ENCODE measurements at regions not wholly inside any gene's neighbourhood (a gene's known extent, or its start where the extent isn't known, plus 50 kb on each side); places are given as distances from the start of the nearest gene placed in this dataset.

DNA sequence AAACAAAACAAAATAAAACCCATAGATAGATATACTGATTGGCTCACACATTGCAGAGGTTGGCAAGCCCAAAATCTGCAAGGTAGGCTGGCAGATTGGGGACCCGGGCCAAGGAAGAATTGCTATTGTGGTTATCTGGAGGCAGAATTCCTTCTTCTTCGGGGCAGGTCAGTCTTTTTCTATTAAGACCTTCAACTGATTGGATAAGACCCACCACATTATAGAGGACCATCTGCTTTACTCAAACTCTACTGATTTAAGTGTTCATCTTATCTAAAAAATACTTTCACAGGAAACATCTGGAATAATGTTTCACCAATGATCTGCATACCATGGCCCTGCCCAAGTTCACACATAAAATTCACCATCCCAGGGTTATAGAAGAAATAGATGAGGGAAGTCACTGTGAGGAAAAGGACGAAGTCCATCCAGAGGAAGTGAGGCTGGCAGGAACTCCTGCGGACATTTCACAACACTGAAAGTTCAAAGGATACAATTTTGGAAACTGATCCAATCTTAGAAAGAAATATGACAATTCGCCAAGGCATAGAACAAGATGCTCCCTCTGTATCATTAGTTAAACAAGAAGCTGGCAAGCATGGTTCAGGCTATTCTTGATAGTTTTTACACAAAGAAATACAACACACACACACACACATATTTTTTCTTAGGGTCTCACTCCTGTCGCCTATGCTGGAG is 127.6 kb upstream of the MED13L start:
- DNase-seq: no peak

DNA sequence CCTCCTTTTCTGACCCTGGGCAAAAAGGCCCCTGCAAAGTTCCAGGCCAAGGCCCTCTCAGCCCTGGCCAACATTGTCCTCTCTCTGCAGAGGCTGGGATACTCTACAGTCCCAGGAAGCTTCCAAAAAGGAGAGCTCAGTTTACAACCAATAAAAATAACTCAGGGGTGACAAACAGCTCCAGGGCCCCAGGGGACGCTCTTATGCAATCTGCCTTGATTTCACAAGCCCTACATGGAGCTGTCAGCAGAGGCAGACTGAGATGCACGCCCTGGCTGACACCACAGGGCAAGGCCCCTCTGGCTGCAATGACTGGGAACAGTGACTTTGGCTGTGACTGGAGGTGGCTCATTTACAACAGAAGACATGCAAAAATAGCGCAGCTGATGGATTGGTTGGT is 129.0 kb upstream of the MED13L start:
- peak; percentile 60 for DNase-seq

DNA sequence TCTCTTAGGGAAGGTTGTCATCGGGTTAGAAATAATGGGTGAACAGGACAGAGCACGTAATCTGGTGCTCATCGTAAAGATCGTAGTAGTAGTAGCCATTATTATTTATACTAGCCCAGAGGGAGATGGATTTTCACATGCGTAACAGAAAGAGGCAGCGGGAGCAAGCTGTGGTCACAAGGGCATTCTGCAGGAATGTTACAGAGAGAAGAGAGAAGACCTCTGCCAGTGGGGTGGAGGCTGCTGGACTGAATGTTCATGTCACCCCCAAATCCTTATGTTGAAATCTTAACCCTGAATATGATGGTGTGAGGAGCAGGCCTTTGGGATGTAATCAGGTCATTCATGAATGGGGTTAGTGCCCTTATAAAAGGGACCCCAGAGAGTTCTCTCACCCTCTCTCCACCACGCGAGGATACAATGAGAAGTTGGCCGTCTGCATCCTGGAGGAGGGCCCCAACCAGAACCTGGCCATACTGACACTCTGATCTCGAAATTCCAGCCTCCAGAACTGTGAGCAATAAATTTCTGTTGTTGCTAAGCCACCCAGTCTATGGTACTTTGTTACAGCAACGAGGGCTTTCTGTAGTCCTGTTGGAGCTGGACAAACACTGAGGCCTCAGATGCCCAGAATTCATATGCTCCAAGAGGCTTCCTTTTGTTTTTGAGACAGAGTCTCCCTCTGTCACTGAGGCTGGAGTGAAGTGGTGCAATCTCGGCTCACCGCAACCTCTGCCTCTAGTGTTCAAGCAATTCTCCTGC is 131.2 kb upstream of the MED13L start:
- no peak for DNase-seq

DNA sequence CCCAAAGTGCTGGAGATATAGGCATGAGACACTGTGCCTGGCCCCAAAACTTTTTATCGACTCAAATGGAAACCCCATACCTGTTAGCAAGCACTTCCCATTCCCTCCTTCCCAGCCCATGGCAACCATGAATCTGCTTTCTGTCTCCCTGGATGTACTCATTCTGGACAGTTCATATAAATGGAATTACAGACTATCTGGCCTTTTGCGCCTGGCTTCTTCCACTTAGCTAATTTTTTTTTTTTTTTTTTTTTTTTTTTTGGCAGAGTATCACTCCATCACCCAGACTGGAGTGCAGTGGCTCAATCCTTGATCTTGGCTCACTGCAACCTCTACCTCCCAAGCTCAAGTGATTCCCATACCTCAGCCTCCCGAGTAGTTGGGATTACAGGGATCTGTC is 134.5 kb upstream of the MED13L start:
- DNase-seq: no peak

DNA sequence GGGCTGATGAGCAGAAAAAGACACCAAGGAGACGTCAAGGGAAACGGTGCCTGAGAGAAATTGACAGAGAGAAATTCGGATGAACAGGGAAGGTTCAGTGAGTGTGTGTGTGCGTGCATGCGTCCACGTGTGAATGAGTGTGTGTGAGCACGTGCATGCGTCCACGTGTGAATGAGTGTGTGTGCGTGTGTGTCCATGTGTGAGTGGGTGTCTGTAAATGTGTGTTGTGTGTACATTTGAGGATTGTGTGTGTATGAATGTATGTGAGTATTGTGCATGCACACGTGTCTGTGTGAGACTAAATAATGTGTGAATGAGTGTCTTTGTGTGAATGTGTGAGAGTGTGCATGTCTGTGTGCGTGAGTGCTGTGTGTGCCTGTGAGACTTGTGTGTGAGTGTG is 137.4 kb upstream of the MED13L start:
- DNase-seq: no peak

DNA sequence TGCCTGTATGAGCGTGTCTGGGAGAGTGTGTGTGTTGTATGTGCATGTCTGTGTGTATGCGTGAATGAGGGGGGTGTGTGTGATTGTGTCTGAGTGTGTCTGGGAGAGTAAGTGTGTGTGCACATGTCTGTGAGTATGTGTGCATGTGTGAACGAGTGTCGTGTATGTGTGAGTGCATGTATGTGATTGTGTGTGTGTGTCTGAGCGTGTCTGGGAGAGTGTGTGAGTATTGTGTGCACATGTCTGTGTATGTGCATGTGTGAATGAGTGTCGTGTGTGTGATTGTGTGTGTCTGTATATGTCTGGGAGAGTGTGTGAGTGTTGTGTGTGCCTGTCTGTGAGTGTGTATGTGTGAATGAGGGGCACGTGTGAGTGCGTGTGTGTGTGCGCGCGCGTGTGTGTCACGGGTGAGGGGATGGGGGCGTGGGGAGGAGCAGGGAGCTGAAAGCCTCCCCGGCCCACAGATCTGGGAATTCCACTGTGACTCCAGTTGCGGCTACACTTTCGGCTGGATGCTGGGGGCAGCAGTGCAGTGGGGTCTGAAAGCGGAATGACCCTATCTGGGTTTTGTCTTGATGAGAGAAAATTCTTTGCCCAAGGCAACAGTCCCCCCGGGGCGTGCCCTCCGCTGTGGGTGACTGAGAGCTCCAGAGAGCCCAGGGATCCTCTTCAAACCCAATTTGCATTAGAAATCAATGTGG is 138.1 kb upstream of the MED13L start:
- DNase-seq: no peak

DNA sequence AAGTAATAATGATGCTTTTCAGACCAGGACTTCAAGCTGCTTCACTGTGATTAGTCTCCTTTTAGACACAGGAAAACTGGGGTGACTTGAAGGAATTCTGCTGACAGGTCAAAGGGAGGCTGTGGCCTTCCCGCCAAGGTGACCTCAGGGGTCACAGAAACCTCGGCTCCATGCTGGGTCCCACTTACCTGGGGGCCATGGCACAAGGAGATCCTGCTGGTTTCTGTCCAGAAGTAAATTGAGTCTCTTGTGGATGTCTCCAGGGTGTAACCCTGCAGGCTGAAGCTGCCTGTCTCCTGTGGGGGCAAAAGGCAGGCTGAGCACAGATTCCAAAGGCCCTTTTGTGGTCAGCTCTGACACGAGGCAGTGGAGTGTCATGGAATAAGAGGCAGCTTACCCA is 138.7 kb upstream of the MED13L start:
- DNase-seq: no peak

DNA sequence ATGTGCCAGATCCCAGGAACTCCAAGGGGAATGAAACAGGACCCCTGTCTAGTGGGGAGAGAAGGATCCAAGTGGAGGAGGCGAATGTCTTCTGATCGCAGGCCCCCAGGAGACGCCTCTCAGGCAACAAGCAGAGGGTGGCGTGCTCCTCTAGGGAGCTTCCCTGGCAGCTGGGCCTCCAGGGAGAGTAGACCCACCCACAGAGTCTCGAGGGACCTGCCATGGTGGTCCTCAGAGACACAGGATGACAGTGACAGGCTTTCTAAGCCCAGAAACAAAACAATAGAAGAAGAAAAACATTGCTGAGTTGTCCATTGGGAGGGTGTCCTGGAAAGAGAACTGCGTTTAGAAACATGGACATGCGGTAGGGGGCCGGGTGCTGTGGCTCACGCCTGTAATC is 140.6 kb upstream of the MAP1LC3B2 start:
- DNase-seq: no peak

DNA sequence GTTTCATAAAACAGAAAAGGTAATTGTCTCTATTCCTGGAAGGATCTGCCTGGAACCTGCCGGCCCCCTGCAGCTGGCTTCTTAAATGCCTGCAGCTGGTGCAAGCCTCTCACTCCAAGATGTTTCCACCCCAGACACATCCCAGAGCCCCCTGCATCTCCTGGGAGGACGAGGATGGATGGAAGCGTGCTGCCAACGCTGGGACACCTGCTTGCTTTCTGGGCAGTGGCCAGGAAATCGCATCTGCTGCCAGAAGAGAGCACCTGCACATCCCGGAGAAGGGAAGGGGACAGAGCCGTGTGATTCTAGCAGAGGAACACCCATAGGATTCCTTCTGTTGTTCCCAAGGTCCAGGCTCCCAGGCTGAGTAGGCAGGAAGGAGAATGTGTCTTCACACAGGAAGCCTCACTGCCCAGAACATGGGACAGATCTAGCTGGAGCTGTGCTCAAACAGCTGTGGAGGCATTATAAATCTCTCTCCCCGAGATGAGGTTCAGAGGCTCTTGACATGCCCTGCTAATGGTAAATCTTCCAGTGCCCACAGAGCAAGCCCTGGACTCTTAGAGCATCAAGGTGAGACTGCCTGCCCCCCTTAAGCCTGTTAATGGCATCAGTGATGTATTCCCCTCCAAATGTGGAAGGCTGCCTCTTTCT is 138.8 kb upstream of the MAP1LC3B2 start:
- DNase-seq: no peak

DNA sequence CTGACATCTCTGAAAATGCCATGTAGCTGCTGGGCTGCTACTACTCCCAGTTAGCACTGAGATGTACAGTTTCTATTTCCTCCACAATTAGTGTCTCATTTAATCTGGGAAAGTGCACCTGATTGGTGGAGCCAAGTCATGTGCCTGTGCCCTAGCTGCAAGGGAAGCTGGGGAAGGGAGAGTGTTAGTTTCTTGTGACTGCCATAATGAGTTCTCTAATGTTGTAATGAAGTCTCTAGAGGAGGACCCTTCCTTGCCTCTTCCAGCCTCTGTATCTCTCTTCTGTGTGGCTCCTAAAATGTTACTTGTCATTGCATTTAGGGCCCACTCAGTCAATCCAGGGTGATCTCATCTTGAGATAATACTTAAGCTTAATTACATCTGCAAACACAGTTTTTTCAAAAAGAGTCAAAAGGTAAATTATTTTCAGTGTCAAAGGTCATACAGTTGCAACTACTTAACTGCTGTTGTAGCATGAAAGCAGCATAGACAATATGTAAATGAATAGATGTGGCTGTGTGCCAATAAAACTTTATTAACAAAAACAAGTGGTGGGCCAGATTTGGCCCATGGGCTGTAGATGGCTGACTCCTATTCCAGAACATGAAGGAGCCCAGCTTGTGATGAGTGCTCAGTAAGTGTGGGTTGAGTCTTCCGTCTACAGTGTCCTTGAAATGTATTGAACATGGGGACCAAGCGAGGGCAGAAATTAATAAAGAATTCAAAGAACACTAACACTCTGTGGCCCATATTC is 137.2 kb upstream of the MAP1LC3B2 start:
- no peak for DNase-seq

DNA sequence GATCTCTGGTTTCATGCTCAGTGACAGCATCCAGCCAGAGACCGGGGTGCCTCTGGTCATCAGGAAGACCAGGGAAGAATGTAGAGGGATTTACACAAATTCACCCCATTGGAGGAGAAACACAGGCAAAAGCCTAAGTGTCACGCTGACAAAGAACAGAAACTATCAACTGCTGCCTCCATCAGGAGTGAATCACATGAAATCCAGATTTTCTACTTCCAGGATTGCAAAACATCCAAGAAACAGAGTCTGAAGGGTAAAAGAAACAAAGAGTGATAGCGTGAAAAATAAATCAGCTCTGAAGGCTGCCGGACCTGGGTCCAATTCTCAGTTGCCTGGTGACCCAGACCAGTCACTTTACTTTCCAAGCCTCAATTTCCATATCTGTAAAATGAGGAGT is 136.1 kb upstream of the MAP1LC3B2 start:
- DNase-seq: no peak

DNA sequence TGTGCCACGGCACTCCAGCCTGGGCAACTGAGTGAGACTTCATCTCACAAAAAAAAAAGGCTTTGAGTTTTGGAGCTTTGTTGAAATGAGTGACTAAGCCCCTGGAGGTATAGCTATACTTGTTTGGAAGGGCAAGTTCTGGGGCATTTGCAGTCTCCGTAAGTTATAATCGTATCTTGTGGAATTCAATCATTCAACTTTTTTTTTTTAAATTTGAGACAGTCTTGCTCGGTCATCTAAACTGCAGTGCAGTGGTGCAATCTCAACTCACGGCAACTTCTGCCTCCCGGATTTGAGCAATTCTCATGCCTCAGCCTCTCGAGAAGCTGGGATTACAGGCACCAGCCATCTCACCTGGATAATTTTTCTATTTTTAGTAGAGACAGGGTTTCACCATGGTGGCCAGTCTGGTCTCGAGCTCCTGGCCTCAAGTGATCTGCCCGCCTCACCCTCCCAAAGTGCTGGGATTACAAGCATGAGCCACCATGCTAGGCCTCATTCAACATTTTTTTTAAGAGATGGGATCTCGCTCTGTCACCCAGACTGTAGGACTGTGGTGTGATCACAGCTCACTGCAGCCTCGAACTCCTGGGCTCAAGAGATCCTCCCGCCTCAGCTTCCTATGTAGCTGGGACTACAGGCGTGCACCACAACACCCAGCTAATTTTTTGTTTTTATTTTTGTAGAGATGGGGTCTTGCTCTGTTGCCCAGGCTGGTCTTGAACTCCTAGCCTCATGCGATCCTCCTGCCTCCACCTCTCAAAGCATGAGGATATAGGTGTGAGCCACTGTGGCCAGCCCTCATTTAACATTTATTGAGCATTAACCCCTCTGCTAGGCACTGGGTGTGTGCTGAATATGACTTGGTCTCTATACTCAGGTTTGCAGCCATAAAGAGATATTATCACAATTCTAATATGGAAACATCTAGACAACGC is 133.7 kb upstream of the MAP1LC3B2 start:
- no peak for DNase-seq

DNA sequence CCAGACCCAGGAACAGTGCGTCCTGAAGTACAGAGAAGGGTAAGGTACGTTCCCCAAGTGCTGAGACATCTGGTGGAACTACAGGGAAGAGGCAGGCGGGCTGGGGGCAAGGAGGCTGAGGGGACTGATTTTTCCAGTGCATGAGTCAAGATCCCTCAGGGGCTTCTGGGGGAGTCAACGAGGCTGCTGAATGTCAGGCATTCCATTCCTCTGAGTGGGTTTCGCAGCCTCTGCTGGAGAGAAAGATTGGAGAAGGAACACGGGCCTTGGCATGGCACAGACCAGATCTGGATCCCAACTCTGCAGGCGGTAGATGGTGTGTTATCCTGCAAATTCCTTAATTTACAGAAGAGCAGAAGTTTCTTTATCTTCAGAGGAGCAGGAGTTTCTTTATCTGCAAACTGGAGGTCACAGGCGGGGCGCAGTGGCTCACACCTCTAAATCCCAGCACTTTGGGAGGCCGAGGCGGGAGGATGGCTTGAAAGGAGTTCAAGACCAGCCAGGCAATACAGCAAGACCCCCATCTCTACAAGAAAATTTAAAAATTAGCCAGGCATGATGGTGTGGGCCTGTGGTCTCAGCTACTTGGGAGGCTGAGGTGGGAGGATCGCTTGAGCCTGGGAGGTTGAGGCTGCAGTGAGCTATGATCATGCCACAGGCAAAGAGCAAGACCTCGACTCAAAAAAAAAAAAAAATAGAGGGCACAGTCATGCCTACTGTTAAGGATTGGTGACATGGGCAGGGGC is 132.6 kb upstream of the MAP1LC3B2 start:
- no peak for DNase-seq

DNA sequence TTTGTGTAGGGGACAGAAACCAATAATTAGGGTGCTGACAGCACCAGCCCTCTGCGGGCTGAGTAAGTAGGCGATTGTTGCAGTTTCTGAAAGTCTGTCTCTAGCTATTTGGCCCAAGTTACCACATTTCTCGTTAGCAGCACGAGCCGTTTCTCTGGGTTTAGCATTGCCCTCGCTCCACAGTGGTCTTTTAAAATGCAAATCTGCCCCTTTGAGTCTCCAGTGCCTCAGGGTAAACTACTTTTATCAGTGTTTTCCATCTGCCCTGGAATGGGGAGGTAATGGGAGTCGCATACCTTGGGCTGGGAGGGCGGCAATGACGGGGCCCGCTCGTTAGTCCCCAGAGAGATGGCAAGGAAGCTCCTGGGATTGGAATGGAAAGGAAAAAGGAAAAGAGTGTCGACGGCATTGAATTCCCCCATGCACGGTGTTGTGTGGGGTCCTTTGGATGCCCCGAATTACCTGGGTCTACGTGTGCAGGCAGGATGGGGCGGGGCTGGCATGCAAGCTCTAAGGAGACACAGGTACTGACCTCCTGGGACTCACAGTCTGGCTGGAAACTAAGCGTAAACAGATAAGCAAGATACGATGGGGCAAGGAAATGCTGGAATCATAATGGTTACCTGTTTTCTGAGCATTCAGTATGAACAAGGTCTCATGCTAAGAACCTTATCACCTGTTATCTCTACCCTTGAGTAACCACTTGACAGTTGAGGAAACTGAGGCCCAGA is 131.8 kb upstream of the MAP1LC3B2 start:
- no peak for DNase-seq

DNA sequence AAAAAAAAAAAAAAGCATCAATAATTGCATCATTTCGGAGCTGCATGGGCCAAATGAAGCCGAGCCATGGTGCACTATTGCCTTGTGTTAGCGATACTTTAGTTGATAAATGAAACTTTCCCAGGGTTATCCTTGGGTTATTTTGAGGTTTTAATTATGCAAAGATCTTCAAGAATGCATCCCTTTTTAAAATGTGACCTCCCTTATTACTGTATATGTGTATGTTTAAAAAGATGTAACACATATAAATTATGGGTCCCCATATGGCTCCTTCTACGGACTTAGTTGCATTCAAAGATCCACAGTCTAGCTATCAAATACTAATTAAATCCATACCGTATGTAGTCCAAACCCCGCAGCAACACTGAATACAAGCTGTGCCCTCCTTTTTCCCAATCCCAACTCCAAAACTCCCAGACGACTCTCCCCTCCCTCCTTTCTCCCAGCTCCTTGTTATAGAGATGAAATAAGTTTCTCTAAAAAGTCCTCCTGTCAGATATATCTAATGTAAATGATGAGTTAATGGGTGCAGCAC is 129.3 kb upstream of the MAP1LC3B2 start:
- DNase-seq: no peak

DNA sequence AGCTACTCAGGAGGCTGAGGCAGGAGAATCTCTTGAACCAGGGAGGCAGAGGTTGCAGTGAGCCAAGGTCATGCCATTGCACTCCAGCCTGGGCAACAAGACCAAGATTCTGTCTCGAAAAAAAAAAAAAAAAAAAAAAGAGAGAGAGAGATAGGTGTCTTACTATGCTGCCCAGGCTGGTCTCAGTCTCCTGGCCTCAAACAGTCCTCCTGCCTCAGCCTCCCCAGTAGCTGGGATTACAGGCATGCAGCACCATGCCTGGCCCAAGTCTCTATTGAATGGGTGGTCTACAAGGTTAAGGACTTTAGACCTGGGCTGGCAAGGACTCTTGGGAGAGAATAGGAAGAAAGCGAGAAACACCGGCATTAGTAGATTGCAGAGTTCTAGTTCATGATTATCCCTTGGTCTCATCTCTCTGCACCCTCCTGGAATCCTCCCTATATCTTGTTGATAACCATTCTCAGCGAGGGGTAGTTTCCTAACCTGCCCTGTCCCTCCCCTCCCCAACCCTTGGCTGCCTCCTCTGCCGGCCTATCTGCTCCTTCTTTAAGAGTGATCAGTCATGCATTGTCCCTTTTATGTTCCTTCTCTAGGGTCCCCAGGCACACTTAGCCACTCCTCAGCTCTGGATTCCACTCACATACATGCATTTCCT is 128.1 kb upstream of the MAP1LC3B2 start:
- DNase-seq: no peak

DNA sequence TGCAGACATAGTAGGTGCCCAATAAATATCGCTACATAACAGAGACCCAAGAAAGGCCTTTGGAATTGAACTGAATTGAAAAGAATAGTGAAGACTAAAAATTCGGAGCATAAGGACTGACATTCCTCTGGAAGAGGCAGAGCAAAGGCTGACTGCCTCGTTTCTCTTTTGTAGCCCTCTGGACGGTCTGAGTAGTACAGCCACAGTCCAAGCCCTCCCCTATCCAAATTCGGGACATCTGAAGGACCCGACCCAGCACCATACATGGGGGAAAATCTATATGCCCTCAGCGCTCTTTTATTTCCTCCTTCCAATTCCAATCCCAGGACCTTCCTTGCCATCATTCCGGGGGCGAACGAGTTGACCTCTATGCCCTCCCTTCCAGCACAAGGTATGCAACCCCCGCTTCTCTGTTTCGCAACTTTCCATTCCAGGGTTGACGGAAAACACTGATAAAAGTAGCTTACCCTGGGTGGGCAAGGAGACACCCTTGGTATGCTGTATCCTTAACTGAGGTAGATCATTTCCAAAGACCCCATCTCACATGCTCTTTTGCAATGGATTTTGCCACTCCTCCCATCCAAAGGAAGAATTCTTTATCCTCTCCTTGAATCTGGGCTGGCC is 127.4 kb upstream of the MAP1LC3B2 start:
- no peak for DNase-seq

DNA sequence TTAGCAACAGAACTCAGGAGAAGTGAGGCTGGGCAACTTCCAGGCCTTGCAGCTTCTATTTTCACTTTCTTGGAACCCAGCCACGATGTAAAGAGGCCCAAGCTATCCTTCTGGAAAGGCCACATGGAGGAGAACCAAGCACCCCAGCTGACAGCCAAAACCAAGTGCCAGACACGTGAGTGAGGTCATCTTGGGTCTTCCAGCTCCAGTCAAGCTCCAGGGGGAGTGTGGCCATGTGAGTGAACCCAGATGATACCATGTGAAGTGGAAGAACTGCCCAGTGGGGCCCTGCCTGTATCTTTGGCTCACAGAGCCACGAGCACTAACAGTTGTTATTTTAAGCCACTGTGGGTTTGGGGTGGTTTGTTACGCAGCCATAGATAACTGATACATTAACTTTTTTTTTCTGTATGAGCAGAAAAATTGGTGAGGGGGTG is 126.8 kb upstream of the MAP1LC3B2 start:
- DNase-seq: no peak

DNA sequence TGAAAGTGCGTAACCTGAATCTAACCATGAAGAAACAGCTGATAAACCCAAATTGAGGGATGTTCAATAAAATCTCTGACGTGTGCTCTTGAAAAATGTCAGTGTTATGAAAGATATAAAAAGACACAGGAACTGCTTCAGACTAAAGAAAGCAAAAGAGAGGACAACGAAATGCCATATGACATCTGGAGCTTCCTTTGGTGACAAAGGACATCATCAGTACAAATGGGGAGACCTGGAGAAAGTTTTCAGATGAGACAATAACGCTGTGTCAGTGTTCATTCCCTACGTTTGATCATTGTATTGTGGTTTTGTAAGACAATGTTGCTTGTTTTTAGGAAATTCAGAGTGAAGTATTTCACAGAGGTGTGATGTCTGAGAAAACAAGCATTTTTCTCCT is 125.9 kb upstream of the MAP1LC3B2 start:
- DNase-seq: no peak

All from GF-D8 (cell line).